IMR-90 (cell line): ENCODE measurements at regions not wholly inside any gene's neighbourhood (a gene's known extent, or its start where the extent isn't known, plus 50 kb on each side); places are given as distances from the start of the nearest gene placed in this dataset.

Experiments used
- ATAC-seq: fragments of 200-7000 bp; cut with Tn5 transposase; 2 replicates; pipeline ENCODE4 v1.9.1; 2020; ENCODE audit warnings: low read depth, mild to moderate bottlenecking, moderate library complexity
- BruUV-seq: library from RNA; stranded (reverse); fragments of 400-500 nt; replicated peaks from 2 replicates; lab custom pipeline; 2021; lab: Mats Ljungman, UMichigan
- CTCF ChIA-PET: fragments of 300-600 bp; formaldehyde crosslinking; extraction: SDS; loops from one replicate; lab custom pipeline; 2021; ENCODE audit warnings: antibody characterized with exemption; lab: Yijun Ruan, JAX
- POLR2A ChIA-PET: fragments of 300-600 bp; sonication (Branson Sonifier 250); formaldehyde crosslinking; loops from one replicate; lab custom pipeline; 2022; ENCODE audit warnings: antibody characterized with exemption; ENCODE audit not compliant: unreplicated experiment; lab: Charles Lee
- DNase-seq: peaks from one replicate; pipeline ENCODE4 v3.0.0; 2013
- H2AFZ ChIP-seq: replicated peaks from 2 replicates; pipeline ENCODE3; 2013; ENCODE audit warnings: low read length, mild to moderate bottlenecking; ENCODE audit not compliant: poor library complexity
- H2AK5ac ChIP-seq: 2 replicates; pipeline ENCODE4 v1.6.1; 2013; ENCODE audit warnings: low read depth, low read length, inconsistent platforms
- H2AK9ac ChIP-seq: replicated peaks from 2 replicates; pipeline ENCODE3; 2013; ENCODE audit warnings: mild to moderate bottlenecking, low read depth, low read length, moderate library complexity; ENCODE audit not compliant: poor library complexity
- H2BK120ac ChIP-seq: 2 replicates; pipeline ENCODE4 v1.6.1; 2013; ENCODE audit warnings: low read depth, low read length, inconsistent platforms
- H2BK15ac ChIP-seq: 3 replicates; pipeline ENCODE4 v1.6.1; 2013; ENCODE audit warnings: low read depth, low read length, inconsistent platforms
- H2BK20ac ChIP-seq: 2 replicates; pipeline ENCODE4 v1.6.1; 2013; ENCODE audit warnings: low read depth, mild to moderate bottlenecking, inconsistent platforms, low read length, moderate library complexity
- H2BK5ac ChIP-seq: 2 replicates; pipeline ENCODE4 v1.6.1; 2013; ENCODE audit warnings: mild to moderate bottlenecking, low read depth, low read length, inconsistent platforms; ENCODE audit not compliant: poor library complexity, severe bottlenecking
- H3K14ac ChIP-seq: replicated peaks from 2 replicates; pipeline ENCODE4 v1.6.1; 2013; ENCODE audit warnings: low read depth, low read length, inconsistent platforms
- H3K18ac ChIP-seq: 2 replicates; pipeline ENCODE4 v1.6.1; 2013; ENCODE audit warnings: low read depth, low read length, control low read depth
- H3K23ac ChIP-seq: 2 replicates; pipeline ENCODE4 v1.6.1; 2013; ENCODE audit warnings: low read depth, low read length, inconsistent platforms
- H3K27ac ChIP-seq: 2 replicates; pipeline ENCODE4 v1.5.1; 2013; ENCODE audit warnings: mild to moderate bottlenecking, control low read depth, low read length; ENCODE audit not compliant: insufficient read depth
- H3K27me3 ChIP-seq: 2 replicates; pipeline ENCODE4 v1.6.1; 2013; ENCODE audit warnings: low read length; ENCODE audit not compliant: control insufficient read depth, insufficient read depth
- H3K36me3 ChIP-seq: 2 replicates; pipeline ENCODE4 v1.6.1; 2013; ENCODE audit warnings: low read length, mixed read lengths; ENCODE audit not compliant: control insufficient read depth, insufficient read depth
- H3K4ac ChIP-seq: 2 replicates; pipeline ENCODE4 v1.6.1; 2013; ENCODE audit warnings: low read depth, low read length, inconsistent platforms
- H3K4me1 ChIP-seq: 2 replicates; pipeline ENCODE4 v1.6.1; 2013; ENCODE audit warnings: low read length, mixed read lengths; ENCODE audit not compliant: control insufficient read depth, insufficient read depth
- H3K4me2 ChIP-seq: 2 replicates; pipeline ENCODE4 v1.6.1; 2013; ENCODE audit warnings: low read depth, mild to moderate bottlenecking, control low read depth, low read length, moderate library complexity
- H3K4me3 ChIP-seq: 2 replicates; pipeline ENCODE4 v1.5.1; 2013; ENCODE audit warnings: low read depth, mild to moderate bottlenecking, control low read depth, low read length, moderate library complexity; ENCODE audit not compliant: insufficient read depth
- H3K56ac ChIP-seq: 2 replicates; pipeline ENCODE4 v1.6.1; 2013; ENCODE audit warnings: low read length, inconsistent platforms; ENCODE audit not compliant: insufficient read depth; ENCODE audit errors: extremely low read depth
- H3K79me1 ChIP-seq, 2 experiments: 2 replicates each; pipeline ENCODE4 v1.6.1; 2013; ENCODE audit warnings: low read length in 2 of 2, inconsistent platforms in 1 of 2, low read depth in 1 of 2
- H3K9ac ChIP-seq: 2 replicates; pipeline ENCODE4 v1.6.1; 2013; ENCODE audit warnings: low read depth, low read length, control low read depth
- H3K9me1 ChIP-seq: 2 replicates; pipeline ENCODE4 v1.6.1; 2013; ENCODE audit warnings: low read length, inconsistent platforms; ENCODE audit not compliant: insufficient read depth
- H3K9me3 ChIP-seq: 2 replicates; pipeline ENCODE4 v1.6.1; 2013; ENCODE audit warnings: low read length; ENCODE audit not compliant: control insufficient read depth, insufficient read depth
- H4K20me1 ChIP-seq: 2 replicates; pipeline ENCODE4 v1.6.1; 2013; ENCODE audit warnings: low read length, inconsistent platforms; ENCODE audit not compliant: insufficient read depth
- H4K5ac ChIP-seq: 2 replicates; pipeline ENCODE4 v1.6.1; 2013; ENCODE audit warnings: mild to moderate bottlenecking, low read depth, low read length, control low read depth
- H4K8ac ChIP-seq, 2 experiments: 2 replicates each; pipeline ENCODE4 v1.6.1; 2013; ENCODE audit warnings: low read depth in 2 of 2, low read length in 2 of 2, control low read depth in 1 of 2, inconsistent platforms in 1 of 2
- H4K91ac ChIP-seq: 2 replicates; pipeline ENCODE4 v1.6.1; 2013; ENCODE audit warnings: low read depth, low read length, inconsistent platforms; ENCODE audit not compliant: insufficient read depth
- MXI1 ChIP-seq: IDR thresholded peaks from 2 replicates; pipeline ENCODE4 v1.6.1; 2012; ENCODE audit warnings: low read depth, mild to moderate bottlenecking, low read length, moderate library complexity, borderline replicate concordance
- NFE2L2 ChIP-seq: fragments of 150-350 bp; IDR thresholded peaks from 2 replicates; pipeline ENCODE4 v1.6.1; 2016; ENCODE audit warnings: low read depth, mild to moderate bottlenecking, low read length
- RAD21 ChIP-seq: IDR thresholded peaks from 2 replicates; pipeline ENCODE4 v1.6.1; 2012; ENCODE audit warnings: low read length, improper control_type of control experiment
- SMC3 ChIP-seq: fragments of 150-350 bp; IDR thresholded peaks from 2 replicates; pipeline ENCODE4 v1.6.1; 2016; ENCODE audit warnings: low read depth, mild to moderate bottlenecking, antibody characterized with exemption, low read length, moderate library complexity
- WGBS, 2 experiments: methylation state at CpG; one replicate each; pipeline versions ENCODE4 v1.1.5 to v1.1.7; 2013; ENCODE audit warnings: missing lambda C conversion rate in 2 of 2; ENCODE audit not compliant: insufficient read length in 1 of 2; ENCODE audit errors: extremely low coverage in 2 of 2; 5-methylcytosine and 5-hydroxymethylcytosine counted together
- dilution Hi-C: fragments of 300-500 bp; cut with HindIII; formaldehyde crosslinking; loops from one replicate; pipeline ENCODE4 v1.14.3; 2018; ENCODE audit warnings: low sequenced_read_pairs; ENCODE audit not compliant: unreplicated experiment
- in situ Hi-C: fragments of 300-500 bp; cut with MboI; formaldehyde crosslinking; loops from 3 replicates; pipeline ENCODE4 v1.14.3; 2019; ENCODE audit warnings: low sequenced_read_pairs, inconsistent platforms, mixed read lengths
- intact Hi-C: fragments of 100-400 bp; cut with micrococcal nuclease; formaldehyde crosslinking; loops from 2 replicates; pipeline ENCODE4 v1.10.0; 2022

- no peak overlapping the region for H3K9ac ChIP-seq
- ChIA-PET CTCF (no interaction called here), POLR2A (no interaction called here)
- H3K14ac ChIP-seq, result no peak overlapping the region
- H4K5ac ChIP-seq, result no peak overlapping the region
- dilution Hi-C loops, result no loop called here
- no peaks in the 10 kb centered on the region for H3K4me1 ChIP-seq
- no peak overlapping the region for H2AK5ac ChIP-seq
- no peak overlapping the region for H2AFZ ChIP-seq
- DNase-seq, result no peak
- no peak for ATAC-seq
- H2AK9ac ChIP-seq, result no peak overlapping the region
- H4K20me1 ChIP-seq, result no peaks in the 10 kb centered on the region
- H3K9me3 ChIP-seq, result no peaks in the 10 kb centered on the region
- H3K4me3 ChIP-seq, result no peak overlapping the region
- in situ Hi-C loops, result no loop called here
- no peak overlapping the region for H3K4me2 ChIP-seq
- BruUV-seq, result no TSS peak
- no peak overlapping the region for H4K8ac ChIP-seq
- H2BK5ac ChIP-seq, result no peak overlapping the region
- H3K27ac ChIP-seq, result no peak overlapping the region
- no CpG with 5 or more reads among the region's 4 CpGs for WGBS, 2 experiments
- intact Hi-C loops, result loop anchor here (5.0 kb wide), 1 partner anchor 182 kb away; no protein-coding TSS in a partner anchor
- H2BK20ac ChIP-seq, result no peak overlapping the region
- no peaks in the 10 kb centered on the region; the same call in 1 of the 2 replicates for H3K27me3 ChIP-seq
- no peaks in the 10 kb centered on the region for H3K9me1 ChIP-seq
- no peaks in the 10 kb centered on the region for H3K79me1 ChIP-seq
- TF ChIP-seq MXI1 (no peak), NFE2L2 (no peak), RAD21 (no peak), SMC3 (no peak)
- H3K23ac ChIP-seq, result no peak overlapping the region
- no peaks in the 10 kb centered on the region for H3K36me3 ChIP-seq
- no peak overlapping the region for H3K18ac ChIP-seq
- H3K4ac ChIP-seq, result no peak overlapping the region
- H4K91ac ChIP-seq, result no peak overlapping the region
- no peak overlapping the region for H3K56ac ChIP-seq
- no peak overlapping the region for H2BK120ac ChIP-seq
- H2BK15ac ChIP-seq, result no peak overlapping the region
Observed at GRCh38 chr18:60188958-60189357, 183.6 kb downstream of the MC4R start.
